Hepatocyte (in vitro differentiated cells): ENCODE measurements at regions not wholly inside any gene's neighbourhood (a gene's known extent, or its start where the extent isn't known, plus 50 kb on each side); places are given as distances from the start of the nearest gene placed in this dataset.

Source experiments
- DNase-seq: peaks from one replicate; pipeline ENCODE4 v3.0.0-alpha.2; 2016; ENCODE audit warnings: low spot score
- H2AFZ ChIP-seq: fragments of 200-600 bp; sonication (generic); 2 replicates; pipeline ENCODE4 v1.6.0; 2016; ENCODE audit warnings: antibody characterized with exemption, mild to moderate bottlenecking
- H3K27ac ChIP-seq: fragments of 200-600 bp; sonication (generic); 2 replicates; pipeline ENCODE4 v1.5.1; 2016; ENCODE audit warnings: mild to moderate bottlenecking
- H3K27me3 ChIP-seq: fragments of 200-600 bp; sonication (generic); 2 replicates; pipeline ENCODE4 v1.6.1; 2016
- H3K36me3 ChIP-seq: fragments of 200-600 bp; sonication (generic); replicated peaks from 2 replicates; pipeline ENCODE4 v1.5.1; 2016; ENCODE audit warnings: low read depth; ENCODE audit not compliant: insufficient read depth
- H3K4me1 ChIP-seq: fragments of 200-600 bp; sonication (generic); 2 replicates; pipeline ENCODE4 v1.5.1; 2016; ENCODE audit warnings: mild to moderate bottlenecking, moderate library complexity; ENCODE audit not compliant: insufficient read depth
- H3K4me2 ChIP-seq: fragments of 200-600 bp; sonication (generic); 2 replicates; pipeline ENCODE4 v1.6.0; 2016
- H3K4me3 ChIP-seq: fragments of 200-600 bp; sonication (generic); 2 replicates; pipeline ENCODE4 v1.5.1; 2016; ENCODE audit warnings: mild to moderate bottlenecking
- H3K79me2 ChIP-seq: fragments of 200-600 bp; sonication (generic); 2 replicates; pipeline ENCODE4 v1.6.0; 2017; ENCODE audit warnings: mild to moderate bottlenecking
- H3K9me2 ChIP-seq: fragments of 200-600 bp; sonication (generic); replicated peaks from 2 replicates; pipeline ENCODE4 v1.6.0; 2017; ENCODE audit warnings: mild to moderate bottlenecking; ENCODE audit not compliant: insufficient read depth
- H3K9me3 ChIP-seq: fragments of 200-600 bp; sonication (generic); 2 replicates; pipeline ENCODE4 v1.5.1; 2016; ENCODE audit warnings: low read depth, mild to moderate bottlenecking
- H4K20me1 ChIP-seq: fragments of 200-600 bp; sonication (generic); 2 replicates; pipeline ENCODE4 v1.6.0; 2016; ENCODE audit warnings: mild to moderate bottlenecking; ENCODE audit not compliant: insufficient read depth, poor library complexity, severe bottlenecking
- CTCF ChIP-seq: fragments of 200-600 bp; sonication (generic); IDR thresholded peaks from 2 replicates; pipeline ENCODE4 v1.5.1; 2016; ENCODE audit warnings: antibody characterized with exemption, mild to moderate bottlenecking; ENCODE audit not compliant: poor library complexity
- EZH2 ChIP-seq: fragments of 200-600 bp; sonication (generic); IDR thresholded peaks from 2 replicates; pipeline ENCODE4 v1.6.1; 2016; ENCODE audit warnings: antibody characterized with exemption, mild to moderate bottlenecking, borderline replicate concordance
- EZH2phosphoT487 ChIP-seq: fragments of 200-600 bp; sonication (generic); IDR thresholded peaks from one replicate; pipeline ENCODE4 v1.6.1; 2018; ENCODE audit warnings: antibody characterized with exemption, mild to moderate bottlenecking, low read depth, moderate library complexity; ENCODE audit not compliant: unreplicated experiment, severe bottlenecking
- WGBS: methylation state at CpG from one replicate; pipeline ENCODE4 v1.1.6; 2016; ENCODE audit warnings: low lambda C conversion rate; ENCODE audit errors: missing lambda C conversion rate; 5-methylcytosine and 5-hydroxymethylcytosine counted together

GRCh38 chr20:5413394-5413793 lies 96.6 kb upstream of the PROKR2 start:
- Histone ChIP-seq H3K79me2 (no peaks in the 10 kb centered on the region), H2AFZ (no peak overlapping the region), H4K20me1 (no peaks in the 10 kb centered on the region), H3K27me3 (no peaks in the 10 kb centered on the region), H3K9me3 (no peaks in the 10 kb centered on the region), H3K27ac (no peak overlapping the region), H3K4me3 (no peak overlapping the region), H3K4me1 (no peaks in the 10 kb centered on the region), H3K4me2 (no peak overlapping the region), H3K9me2 (no peaks in the 10 kb centered on the region), H3K36me3 (no peaks in the 10 kb centered on the region)
- TF ChIP-seq EZH2phosphoT487 (no peak), EZH2 (no peak), CTCF (no peak)
- DNase-seq, result no peak
- 96% methylated on average over 3 of the region's 3 CpGs for WGBS

- no peaks in the 10 kb centered on the region for H3K9me3 ChIP-seq
- TF ChIP-seq EZH2 (no peak), EZH2phosphoT487 (no peak), CTCF (no peak)
- H3K4me3 ChIP-seq, result no peak overlapping the region
- H3K27me3 ChIP-seq, result no peaks in the 10 kb centered on the region
- no peak overlapping the region for H3K27ac ChIP-seq
- DNase-seq, result no peak
- H3K9me2 ChIP-seq, result no peaks in the 10 kb centered on the region
- no peak overlapping the region for H2AFZ ChIP-seq
- no peaks in the 10 kb centered on the region for H3K4me1 ChIP-seq
- no peaks in the 10 kb centered on the region for H3K36me3 ChIP-seq
- no peak overlapping the region for H3K4me2 ChIP-seq
- no peaks in the 10 kb centered on the region for H3K79me2 ChIP-seq
- H4K20me1 ChIP-seq, result no peaks in the 10 kb centered on the region
Measured at GRCh38 chr20:5410470-5410869, 93.7 kb upstream of the PROKR2 start.

- peak; percentile 35 for TF ChIP-seq CTCF
- no peak for TF ChIP-seq EZH2phosphoT487
- no peak for TF ChIP-seq EZH2
- Histone ChIP-seq H3K27me3 (no peaks in the 10 kb centered on the region), H3K9me2 (no peaks in the 10 kb centered on the region), H3K79me2 (no peaks in the 10 kb centered on the region), H4K20me1 (no peaks in the 10 kb centered on the region), H2AFZ (no peak overlapping the region), H3K4me2 (no peak overlapping the region), H3K4me1 (no peaks in the 10 kb centered on the region), H3K36me3 (no peaks in the 10 kb centered on the region), H3K4me3 (no peak overlapping the region), H3K27ac (no peak overlapping the region), H3K9me3 (no peaks in the 10 kb centered on the region)
- WGBS, result 21% methylated on average over 3 of the region's 3 CpGs
- peak; percentile 35 for DNase-seq
Measured at GRCh38 chr20:5402903-5403531, 86.3 kb upstream of the PROKR2 start.
